Endodermal cell (in vitro differentiated cells): ENCODE measurements at regions not wholly inside any gene's neighbourhood (a gene's known extent, or its start where the extent isn't known, plus 50 kb on each side); places are given as distances from the start of the nearest gene placed in this dataset.

Experiments
- DNase-seq: peaks from one replicate; pipeline ENCODE4 v3.0.0-alpha.2; 2017
- H3K27ac ChIP-seq: 2 replicates; pipeline ENCODE4 v1.5.1; 2013; ENCODE audit warnings: mild to moderate bottlenecking, low read depth, low read length, moderate library complexity
- H3K27me3 ChIP-seq: 2 replicates; pipeline ENCODE4 v1.6.1; 2013; ENCODE audit warnings: mild to moderate bottlenecking, low read length, moderate library complexity; ENCODE audit not compliant: insufficient read depth, control insufficient read depth, poor library complexity, severe bottlenecking
- H3K36me3 ChIP-seq: 2 replicates; pipeline ENCODE4 v1.7.0; 2013; ENCODE audit warnings: mild to moderate bottlenecking, low read length, moderate library complexity; ENCODE audit not compliant: control insufficient read depth, insufficient read depth
- H3K4me1 ChIP-seq: one replicate; pipeline ENCODE4 v1.7.0; 2013; ENCODE audit warnings: low read length; ENCODE audit not compliant: control insufficient read depth, insufficient read depth
- H3K4me3 ChIP-seq: 2 replicates; pipeline ENCODE4 v1.5.1; 2013; ENCODE audit warnings: mild to moderate bottlenecking, low read length, moderate library complexity
- H3K9ac ChIP-seq: 2 replicates; pipeline ENCODE4 v1.6.1; 2013; ENCODE audit warnings: mild to moderate bottlenecking, low read length, moderate library complexity; ENCODE audit not compliant: poor library complexity, severe bottlenecking; ENCODE audit errors: extremely low read depth
- H3K9me3 ChIP-seq: 2 replicates; pipeline ENCODE4 v1.6.1; 2013; ENCODE audit warnings: mild to moderate bottlenecking, low read length, moderate library complexity; ENCODE audit not compliant: control insufficient read depth
- H3K27ac Mint-ChIP-seq: 2 replicates; pipeline ENCODE4 v1.8.0; 2020; ENCODE audit warnings: mixed read lengths
- H3K27me3 Mint-ChIP-seq: 2 replicates; pipeline ENCODE4 v1.8.0; 2021; ENCODE audit warnings: mild to moderate bottlenecking, mixed read lengths; ENCODE audit not compliant: insufficient read depth
- H3K36me3 Mint-ChIP-seq: 2 replicates; pipeline ENCODE4 v1.8.0; 2020; ENCODE audit warnings: low read depth, mixed read lengths
- H3K4me1 Mint-ChIP-seq: 2 replicates; pipeline ENCODE4 v1.8.0; 2020; ENCODE audit warnings: mixed read lengths
- H3K4me3 Mint-ChIP-seq: 2 replicates; pipeline ENCODE4 v1.8.0; 2020; ENCODE audit warnings: mild to moderate bottlenecking, moderate library complexity, mixed read lengths
- H3K9me3 Mint-ChIP-seq: 2 replicates; pipeline ENCODE4 v1.8.0; 2020; ENCODE audit warnings: mild to moderate bottlenecking, mixed read lengths
- CTCF ChIP-seq: fragments of 200-600 bp; sonication (generic); conservative IDR thresholded peaks from 2 replicates; pipeline ENCODE4 v1.5.0; 2021; ENCODE audit warnings: antibody characterized with exemption, mild to moderate bottlenecking
- WGBS, 2 experiments: methylation state at CpG; one replicate each; pipeline versions ENCODE4 v1.1.5 to v1.1.7; 2013; ENCODE audit warnings: missing lambda C conversion rate in 2 of 2, mixed read lengths in 1 of 2; ENCODE audit not compliant: insufficient coverage in 1 of 2, insufficient read length in 1 of 2; 5-methylcytosine and 5-hydroxymethylcytosine counted together

DNA sequence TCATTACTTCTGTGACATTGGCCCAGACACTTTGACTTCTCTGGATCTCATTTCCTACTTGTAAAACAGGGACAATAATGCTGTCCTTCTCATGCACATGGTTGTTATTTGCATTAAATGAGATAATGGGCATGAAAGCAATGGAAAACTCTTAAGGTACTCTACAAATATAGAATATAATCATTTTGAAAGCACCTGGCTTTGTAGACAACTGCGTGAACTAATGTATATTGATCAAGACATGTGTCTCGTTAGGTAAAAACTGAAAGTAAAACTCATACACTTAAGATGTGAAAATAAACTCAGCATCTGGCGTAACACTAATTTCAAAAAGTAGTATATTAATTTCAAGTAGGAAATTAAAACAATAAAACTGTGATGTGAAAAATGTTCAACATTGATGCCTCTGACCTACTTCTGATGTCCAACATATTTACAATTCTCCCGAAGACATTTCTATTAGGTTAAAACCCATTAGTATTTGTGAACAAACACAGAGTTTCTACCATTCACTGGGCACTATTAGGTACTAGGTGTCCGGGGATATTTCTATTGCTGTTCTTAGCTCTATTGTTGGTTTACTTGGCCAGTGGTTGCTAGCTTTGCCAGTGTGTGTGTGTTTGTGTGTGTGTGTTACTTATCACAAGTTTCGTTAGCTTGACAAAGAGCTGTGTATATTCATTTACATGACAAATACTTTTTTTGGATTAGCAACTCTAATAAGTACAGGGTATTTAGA is 220.5 kb downstream of the KCNRG start:
- 92 to 100% methylated on average over 1 to 4 of the region's 6 CpGs for WGBS, 2 experiments
- H3K4me3 ChIP-seq, result no peak overlapping the region
- Mint-ChIP-seq H3K36me3 (peaks cover 6% of the 10 kb centered on the region), H3K4me1 (peaks cover 4% of the 10 kb centered on the region), H3K27ac (no peak overlapping the region), H3K9me3 (peaks cover 24% of the 10 kb centered on the region), H3K4me3 (no peak overlapping the region), H3K27me3 (peaks cover 4% of the 10 kb centered on the region)
- no peak for DNase-seq
- no peak overlapping the region for H3K27ac ChIP-seq
- H3K27me3 ChIP-seq, result no peaks in the 10 kb centered on the region
- no peak for TF ChIP-seq CTCF
- no peak overlapping the region for H3K9ac ChIP-seq
- no peaks in the 10 kb centered on the region for H3K9me3 ChIP-seq
- H3K36me3 ChIP-seq, result no peaks in the 10 kb centered on the region
- H3K4me1 ChIP-seq, result no peaks in the 10 kb centered on the region

- Histone ChIP-seq H3K4me3 (no peak overlapping the region), H3K36me3 (no peaks in the 10 kb centered on the region), H3K9ac (no peak overlapping the region), H3K9me3 (no peaks in the 10 kb centered on the region), H3K4me1 (no peaks in the 10 kb centered on the region), H3K27ac (no peak overlapping the region), H3K27me3 (no peaks in the 10 kb centered on the region)
- Mint-ChIP-seq H3K27ac (no peak overlapping the region), H3K4me1 (peaks cover 4% of the 10 kb centered on the region), H3K36me3 (peaks cover 6% of the 10 kb centered on the region), H3K4me3 (no peak overlapping the region), H3K9me3 (peaks cover 24% of the 10 kb centered on the region), H3K27me3 (peaks cover 4% of the 10 kb centered on the region)
- TF ChIP-seq CTCF, result no peak
- DNase-seq, result no peak
- WGBS, 2 experiments, result 86% methylated on average over 8 to 9 of the region's 9 CpGs
These were observed 221.7 kb downstream of the KCNRG start for GRCh38 chr13:50236898-50237318.

GRCh38 chr13:50238922-50239321 is 223.7 kb downstream of the KCNRG start:
- no peaks in the 10 kb centered on the region for H3K9me3 ChIP-seq
- peaks cover 4% of the 10 kb centered on the region for H3K27me3 Mint-ChIP-seq
- peaks cover 4% of the 10 kb centered on the region for H3K4me1 ChIP-seq
- H3K9me3 Mint-ChIP-seq, result peaks cover 8% of the 10 kb centered on the region
- H3K36me3 Mint-ChIP-seq, result no peaks in the 10 kb centered on the region
- no peak for DNase-seq
- H3K36me3 ChIP-seq, result no peaks in the 10 kb centered on the region
- no peaks in the 10 kb centered on the region for H3K27me3 ChIP-seq
- H3K4me3 Mint-ChIP-seq, result no peak overlapping the region
- no peak overlapping the region for H3K4me3 ChIP-seq
- H3K27ac ChIP-seq, result no peak overlapping the region
- WGBS, 2 experiments, result 100% methylated on average over 1 of the region's 1 CpG
- peaks cover 4% of the 10 kb centered on the region for H3K4me1 Mint-ChIP-seq
- no peak for TF ChIP-seq CTCF
- no peak overlapping the region for H3K27ac Mint-ChIP-seq
- no peak overlapping the region for H3K9ac ChIP-seq
